ENCODE measurements at regions not wholly inside any gene's neighbourhood (a gene's known extent, or its start where the extent isn't known, plus 50 kb on each side); places are given as distances from the start of the nearest gene placed in this dataset.

GRCh38 chr15:97567411-97567810, 393.1 kb upstream of the ARRDC4 start (continued):
- TF ChIP-seq ZNF281 (CRISPR knock-in tag; IDR thresholded peaks at IDR 0.05) = no peak

GRCh38 chr15:97576929-97577645, 383.4 kb upstream of the ARRDC4 start:
- H3K27me3 Mint-ChIP-seq (ENCODE audit: low read depth) = no peaks in the 10 kb centered on the region
- 0 out of 2 replicates have a peak, but pooled peaks cover 4% of the 10 kb centered on the region for H3K9me3 Mint-ChIP-seq
- ATAC-seq = no peak
- POLR2A ChIA-PET = no interaction called here
- TF ChIP-seq TEAD4 (CRISPR knock-in tag; IDR thresholded peaks at IDR 0.05) = no peak
- TF ChIP-seq ZNF219 (CRISPR knock-in tag; IDR thresholded peaks at IDR 0.05; ENCODE audit: borderline replicate concordance) = no peak
- no peak for TF ChIP-seq ZNF425 (CRISPR knock-in tag; conservative IDR thresholded peaks at IDR 0.05)
- CTCF ChIA-PET = no interaction called here
- no peak overlapping the region for H3K4me3 Mint-ChIP-seq
- DNase-seq (ENCODE audit: low spot score) = no peak
- H3K4me1 Mint-ChIP-seq = no peaks in the 10 kb centered on the region
- H3K27ac Mint-ChIP-seq = no peak overlapping the region
- no peaks in the 10 kb centered on the region for H3K36me3 Mint-ChIP-seq

- POLR2A ChIA-PET = no interaction called here
- H3K36me3 Mint-ChIP-seq = no peaks in the 10 kb centered on the region
- no peak for TF ChIP-seq NR3C1 (CRISPR knock-in tag; conservative IDR thresholded peaks at IDR 0.05; ENCODE audit: low read depth)
- TF ChIP-seq ERG (CRISPR knock-in tag; IDR thresholded peaks at IDR 0.05) = no peak
- no peak for TF ChIP-seq ZNF219 (CRISPR knock-in tag; IDR thresholded peaks at IDR 0.05; ENCODE audit: borderline replicate concordance)
- no peak for TF ChIP-seq CREB1 (CRISPR knock-in tag; IDR thresholded peaks at IDR 0.05)
- TF ChIP-seq FOXK1 (CRISPR knock-in tag; IDR thresholded peaks at IDR 0.05) = no peak
- TF ChIP-seq PREB (CRISPR knock-in tag; IDR thresholded peaks at IDR 0.05; ENCODE audit: borderline replicate concordance) = no peak
- no peak for TF ChIP-seq ARID4B (CRISPR knock-in tag; IDR thresholded peaks at IDR 0.05; ENCODE audit: borderline replicate concordance)
- no peak for TF ChIP-seq CDX4 (CRISPR knock-in tag; IDR thresholded peaks at IDR 0.05; ENCODE audit: borderline replicate concordance)
- no peak for TF ChIP-seq NFATC4 (CRISPR knock-in tag; IDR thresholded peaks at IDR 0.05)
- DNase-seq (ENCODE audit: low spot score) (no peak), ATAC-seq (no peak)
- no peak overlapping the region for H3K4me3 Mint-ChIP-seq
- peaks cover 8% of the 10 kb centered on the region; the same call in 1 of the 2 replicates for H3K9me3 Mint-ChIP-seq
- no peaks in the 10 kb centered on the region for H3K4me1 Mint-ChIP-seq
- CTCF ChIA-PET = no interaction called here
- H3K27me3 Mint-ChIP-seq (ENCODE audit: low read depth) = no peaks in the 10 kb centered on the region
- no peak overlapping the region for H3K27ac Mint-ChIP-seq
Observed at GRCh38 chr15:97585408-97585807, 375.1 kb upstream of the ARRDC4 start.

All from WTC11 (cell line).